HG02840 (cell line): ENCODE measurements at regions not wholly inside any gene's neighbourhood (a gene's known extent, or its start where the extent isn't known, plus 50 kb on each side); places are given as distances from the start of the nearest gene placed in this dataset.

ENCODE experiments used
- ATAC-seq: cut with Tn5 transposase; IDR thresholded peaks from one replicate; pipeline ENCODE4 v1.9.1; 2021; ENCODE audit warnings: mild to moderate bottlenecking, moderate library complexity, moderate number of reproducible peaks; ENCODE audit not compliant: unreplicated experiment, low FRiP score

- peak; percentile 46 for ATAC-seq
Observed at GRCh38 chr2:136207030-136207623, 89.2 kb upstream of the CXCR4 start.

- ATAC-seq: peak; percentile 87
Observed at GRCh38 chr2:136206613-136207012, 88.7 kb upstream of the CXCR4 start.

- no peak for ATAC-seq
Observed at GRCh38 chr2:136205615-136206014, 87.7 kb upstream of the CXCR4 start.

- no peak for ATAC-seq
Observed at GRCh38 chr2:136204971-136205370, 87.0 kb upstream of the CXCR4 start.

- ATAC-seq: no peak
Observed at GRCh38 chr2:136195226-136195625, 77.3 kb upstream of the CXCR4 start.

GRCh38 chr2:136191041-136191440 lies 73.1 kb upstream of the CXCR4 start:
- ATAC-seq: no peak

GRCh38 chr2:136189221-136189782 lies 71.4 kb upstream of the CXCR4 start:
- no peak for ATAC-seq

GRCh38 chr2:136188086-136188485 lies 70.1 kb upstream of the CXCR4 start:
- ATAC-seq: no peak

GRCh38 chr2:136185981-136186776 lies 68.2 kb upstream of the CXCR4 start:
- ATAC-seq: no peak

GRCh38 chr2:136183097-136183496 lies 65.1 kb upstream of the CXCR4 start:
- no peak for ATAC-seq

GRCh38 chr2:136182315-136182714 lies 64.4 kb upstream of the CXCR4 start:
- ATAC-seq: no peak

- ATAC-seq: no peak
Observed at GRCh38 chr2:136179602-136179975, 61.6 kb upstream of the CXCR4 start.

GRCh38 chr2:136178941-136179601 lies 61.1 kb upstream of the CXCR4 start:
- ATAC-seq: no peak

GRCh38 chr2:136175868-136176267 lies 57.9 kb upstream of the CXCR4 start:
- no peak for ATAC-seq

- ATAC-seq: no peak
Observed at GRCh38 chr2:136175466-136175865, 57.5 kb upstream of the CXCR4 start.

- ATAC-seq: no peak
Observed at GRCh38 chr2:136173126-136173525, 55.2 kb upstream of the CXCR4 start.

GRCh38 chr2:136171223-136171622 lies 53.3 kb upstream of the CXCR4 start:
- ATAC-seq: no peak

- no peak for ATAC-seq
Observed at GRCh38 chr2:136168720-136169119, 50.8 kb upstream of the CXCR4 start.

GRCh38 chr2:136167721-136168475 lies 49.9 kb upstream of the CXCR4 start:
- no peak for ATAC-seq
